IgD-negative memory B cell (primary cell): ENCODE measurements at regions not wholly inside any gene's neighbourhood (a gene's known extent, or its start where the extent isn't known, plus 50 kb on each side); places are given as distances from the start of the nearest gene placed in this dataset.
"Not testable (repeated sequence)": the region's sequence is repeated elsewhere in the genome, so short reads cannot be mapped to it uniquely, and the experiment has no call there.

Experiments
- H3K27ac Mint-ChIP-seq, 3 donors: one replicate each; pipeline ENCODE4 v1.8.0; 2020 to 2022; ENCODE audit warnings: mild to moderate bottlenecking in 3 of 3, mixed read lengths in 3 of 3, moderate library complexity in 1 of 3
- H3K27me3 Mint-ChIP-seq: one replicate; pipeline ENCODE4 v1.8.0; 2021; ENCODE audit warnings: mixed read lengths
- H3K36me3 Mint-ChIP-seq: one replicate; pipeline ENCODE4 v1.8.0; 2020; ENCODE audit warnings: mild to moderate bottlenecking, mixed read lengths
- H3K4me1 Mint-ChIP-seq, 3 donors: one replicate each; pipeline ENCODE4 v1.8.0; 2020 to 2022; ENCODE audit warnings: mixed read lengths in 3 of 3, mild to moderate bottlenecking in 1 of 3
- H3K4me3 Mint-ChIP-seq, 4 donors: one replicate each; pipeline ENCODE4 v1.8.0; 2020 to 2022; ENCODE audit warnings: mild to moderate bottlenecking in 4 of 4, mixed read lengths in 4 of 4, moderate library complexity in 3 of 4
- H3K9me3 Mint-ChIP-seq, 3 donors: one replicate each; pipeline ENCODE4 v1.8.0; 2020 to 2021; ENCODE audit warnings: mixed read lengths in 3 of 3, mild to moderate bottlenecking in 1 of 3

GRCh38 chr20:25798174-25798993, 101.7 kb upstream of the ZNF337 start:
- not testable (repeated sequence) for H3K9me3 Mint-ChIP-seq, H3K4me1 Mint-ChIP-seq, H3K27me3 Mint-ChIP-seq, H3K4me3 Mint-ChIP-seq, H3K27ac Mint-ChIP-seq, H3K36me3 Mint-ChIP-seq

GRCh38 chr20:25797062-25797461, 100.4 kb upstream of the ZNF337 start:
- not testable (repeated sequence) for H3K4me1 Mint-ChIP-seq, H3K36me3 Mint-ChIP-seq, H3K9me3 Mint-ChIP-seq

DNA sequence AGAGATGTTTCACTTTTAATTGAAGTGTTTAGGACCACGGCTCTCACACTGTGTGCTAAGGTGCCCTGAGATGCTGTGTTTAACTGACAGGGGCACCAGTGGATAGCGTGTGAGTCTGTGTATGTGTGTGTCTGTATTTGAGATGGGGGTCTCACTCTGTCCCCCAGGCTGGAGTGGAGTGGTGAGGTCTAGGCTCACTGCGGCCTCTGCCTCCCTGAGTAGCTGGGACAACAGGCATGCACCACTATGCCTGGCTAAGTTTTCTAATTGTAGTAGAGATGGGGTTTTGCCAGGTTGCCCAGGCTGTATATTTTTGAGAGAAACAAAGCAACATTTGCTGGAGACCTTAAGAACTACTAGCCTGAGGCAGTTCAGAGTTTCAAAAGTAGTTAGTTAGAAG, 80.6 kb upstream of the ZNF337 start:
- H3K27ac Mint-ChIP-seq, H3K9me3 Mint-ChIP-seq, H3K27me3 Mint-ChIP-seq, H3K4me3 Mint-ChIP-seq, H3K4me1 Mint-ChIP-seq, H3K36me3 Mint-ChIP-seq: not testable (repeated sequence)

More at GRCh38 chr20:25797062-25797461, 100.4 kb upstream of the ZNF337 start:
- H3K27ac Mint-ChIP-seq, H3K27me3 Mint-ChIP-seq, H3K4me3 Mint-ChIP-seq: not testable (repeated sequence)

DNA sequence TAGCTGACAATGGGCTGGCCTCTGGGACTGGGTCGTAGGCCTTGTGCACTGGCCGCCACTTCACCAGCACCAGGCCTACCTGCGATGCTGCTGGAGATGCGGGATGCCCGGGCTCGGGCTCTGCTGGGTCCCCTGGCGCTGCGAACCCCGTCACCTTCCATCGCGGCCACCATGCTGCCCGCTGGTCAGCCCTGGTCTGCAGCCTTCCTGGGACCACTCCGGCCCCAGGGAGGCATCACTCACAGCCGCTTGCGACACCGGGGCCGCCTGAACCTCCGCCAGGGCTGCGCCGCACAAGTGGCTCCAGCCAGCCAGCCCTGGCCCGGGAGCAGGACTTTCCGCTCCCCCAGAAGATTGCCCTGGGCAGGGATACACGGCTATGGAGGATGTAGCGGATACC, 78.1 kb upstream of the ZNF337 start:
- H3K27ac Mint-ChIP-seq, H3K9me3 Mint-ChIP-seq, H3K36me3 Mint-ChIP-seq, H3K4me1 Mint-ChIP-seq, H3K4me3 Mint-ChIP-seq, H3K27me3 Mint-ChIP-seq: not testable (repeated sequence)

GRCh38 chr20:25774203-25774602, 77.5 kb upstream of the ZNF337 start:
- not testable (repeated sequence) for H3K36me3 Mint-ChIP-seq, H3K27me3 Mint-ChIP-seq, H3K4me3 Mint-ChIP-seq, H3K4me1 Mint-ChIP-seq, H3K9me3 Mint-ChIP-seq, H3K27ac Mint-ChIP-seq

- not testable (repeated sequence) for H3K4me1 Mint-ChIP-seq, H3K27me3 Mint-ChIP-seq, H3K27ac Mint-ChIP-seq, H3K36me3 Mint-ChIP-seq, H3K9me3 Mint-ChIP-seq, H3K4me3 Mint-ChIP-seq
These were observed 75.8 kb upstream of the ZNF337 start for GRCh38 chr20:25772437-25772836.

DNA sequence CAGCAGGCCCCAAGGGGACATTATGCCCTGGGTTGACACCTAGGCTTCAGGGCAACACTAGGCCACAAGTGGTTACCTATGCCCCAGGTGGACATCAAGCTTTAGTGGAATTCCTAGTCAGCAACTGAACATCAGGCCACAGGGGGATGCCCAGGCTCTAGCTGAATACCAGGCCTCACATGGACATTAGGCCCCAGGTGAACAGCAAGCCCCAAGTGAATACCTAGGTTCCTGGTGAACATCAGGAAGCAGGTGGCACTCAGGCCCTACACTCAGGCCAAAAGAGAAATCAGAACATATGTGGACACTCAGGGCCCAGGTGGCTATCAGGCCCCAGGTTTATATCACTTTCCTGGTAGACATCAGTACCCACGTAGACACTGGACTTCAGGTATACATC, 75.2 kb upstream of the ZNF337 start:
- H3K36me3 Mint-ChIP-seq, H3K4me3 Mint-ChIP-seq, H3K4me1 Mint-ChIP-seq, H3K27ac Mint-ChIP-seq, H3K27me3 Mint-ChIP-seq, H3K9me3 Mint-ChIP-seq: not testable (repeated sequence)

DNA sequence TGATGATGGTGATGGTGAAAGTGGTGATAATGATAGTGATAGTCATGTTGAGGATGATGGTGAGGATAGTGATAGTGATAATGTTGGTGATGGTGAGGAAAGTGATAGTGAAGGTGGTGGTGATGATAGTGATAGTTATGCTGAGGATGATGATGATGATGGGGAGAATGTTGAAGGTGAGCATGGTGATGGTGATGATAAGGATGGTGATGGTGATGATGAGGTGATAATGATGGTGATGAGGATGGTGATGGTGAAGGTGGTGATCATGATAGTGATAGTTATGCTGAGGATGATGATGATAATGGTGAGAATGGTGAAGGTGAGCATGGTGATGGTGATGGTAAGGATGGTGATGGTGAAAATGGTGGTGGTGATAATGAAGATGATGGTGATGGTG, 64.9 kb upstream of the ZNF337 start:
- H3K4me1 Mint-ChIP-seq, result no peaks in the 10 kb centered on the region
- H3K27ac Mint-ChIP-seq, result no peak overlapping the region
- H3K36me3 Mint-ChIP-seq, result no peaks in the 10 kb centered on the region
- H3K4me3 Mint-ChIP-seq, result no peak overlapping the region
- no peaks in the 10 kb centered on the region for H3K9me3 Mint-ChIP-seq
- H3K27me3 Mint-ChIP-seq, result no peaks in the 10 kb centered on the region

DNA sequence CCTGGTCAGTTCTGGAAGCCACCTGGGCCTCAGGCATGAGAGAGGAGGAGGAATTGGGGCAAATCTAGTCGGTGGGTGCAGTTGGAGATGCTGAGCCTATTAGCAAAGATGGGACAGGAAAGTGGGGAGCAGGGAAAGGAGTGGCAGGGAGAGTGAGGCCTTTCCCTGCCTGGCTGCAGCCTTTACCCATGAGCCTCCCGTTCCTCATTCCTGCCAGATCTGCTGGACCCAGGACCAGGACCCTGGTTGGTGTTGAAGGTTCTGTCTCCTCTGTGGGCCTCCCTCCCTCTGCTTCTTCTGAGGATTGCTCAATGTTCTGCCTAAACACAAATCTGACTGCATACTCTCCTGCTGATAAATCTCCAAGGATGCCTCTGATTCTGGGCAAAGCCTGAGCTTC, 64.4 kb upstream of the ZNF337 start:
- not testable (repeated sequence) for H3K36me3 Mint-ChIP-seq, H3K27me3 Mint-ChIP-seq, H3K4me1 Mint-ChIP-seq, H3K27ac Mint-ChIP-seq, H3K4me3 Mint-ChIP-seq, H3K9me3 Mint-ChIP-seq

GRCh38 chr20:25750765-25751696, 54.4 kb upstream of the ZNF337 start:
- H3K27ac Mint-ChIP-seq, result no peak overlapping the region
- peaks cover 0 to 10% (median 0%) of the 10 kb centered on the region in 3 donors for H3K4me1 Mint-ChIP-seq
- H3K4me3 Mint-ChIP-seq, result peak overlapping the region; percentile 79 to 91 (median 90)
- H3K36me3 Mint-ChIP-seq, result no peaks in the 10 kb centered on the region
- H3K9me3 Mint-ChIP-seq, result no peaks in the 10 kb centered on the region
- no peaks in the 10 kb centered on the region for H3K27me3 Mint-ChIP-seq

DNA sequence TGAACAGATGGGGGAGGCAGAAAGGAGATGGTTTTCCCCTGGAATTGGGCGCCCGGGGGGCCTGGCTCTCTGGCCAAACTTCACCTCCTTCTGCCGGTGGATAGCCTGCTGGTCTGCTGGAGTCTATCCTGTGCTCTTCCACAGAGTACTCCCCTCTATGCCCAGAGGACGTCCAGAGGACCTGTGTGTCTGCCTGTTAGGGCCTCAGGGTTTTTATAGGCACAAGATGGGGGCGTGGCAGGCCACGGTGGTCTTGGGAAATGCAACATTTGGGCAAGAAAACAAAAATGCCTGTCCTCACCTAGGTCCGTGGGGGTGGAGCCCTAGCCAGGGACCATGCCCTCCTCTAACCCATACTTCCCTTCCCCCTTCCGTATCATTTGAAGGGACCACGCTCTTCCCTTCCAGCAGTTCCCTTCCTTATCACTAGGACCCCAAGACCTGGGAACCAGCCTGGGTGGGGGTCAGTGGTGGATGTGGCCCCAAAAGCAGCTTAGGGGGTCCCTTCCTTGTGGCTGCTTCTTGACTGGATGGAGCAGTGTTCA, 53.6 kb upstream of the ZNF337 start:
- H3K36me3 Mint-ChIP-seq, result peaks cover under 1% of the 10 kb centered on the region

GRCh38 chr20:25749649-25750048, 53.0 kb upstream of the ZNF337 start:
- Mint-ChIP-seq H3K4me3 (peak overlapping the region in 1 of 4 donors; percentile 28), H3K9me3 (no peaks in the 10 kb centered on the region), H3K36me3 (peaks cover 2% of the 10 kb centered on the region), H3K27ac (no peak overlapping the region), H3K27me3 (no peaks in the 10 kb centered on the region), H3K4me1 (peaks cover 0 to 10% (median 0%) of the 10 kb centered on the region in 3 donors)

More for the DNA sequence above, 53.6 kb upstream of the ZNF337 start:
- Mint-ChIP-seq H3K4me1 (peaks cover 0 to 10% (median 0%) of the 10 kb centered on the region in 3 donors), H3K9me3 (no peaks in the 10 kb centered on the region), H3K27ac (no peak overlapping the region), H3K27me3 (no peaks in the 10 kb centered on the region), H3K4me3 (peak overlapping the region in 3 of 4 donors; percentile 79 to 91 (median 90))
